Stimulated activated naive B cell treated with anti-CD40 and anti-IgM and Interleukin-4, amounts not matched to agents 10 μg/mL and 1 μg/mL and 100 μg/mL, for 72 hours (primary cell): ENCODE measurements at regions not wholly inside any gene's neighbourhood (a gene's known extent, or its start where the extent isn't known, plus 50 kb on each side); places are given as distances from the start of the nearest gene placed in this dataset.
"Not testable (repeated sequence)": the region's sequence is repeated elsewhere in the genome, so short reads cannot be mapped to it uniquely, and the experiment has no call there.

Experiments
- ATAC-seq, 2 donors: fragments of 150-1000 bp; cut with Tn5 transposase; replicated peaks; 2 replicates each; pipeline ENCODE4 v1.10.0; 2021; ENCODE audit warnings: moderate library complexity in 1 of 2
- DNase-seq: peaks from one replicate; pipeline ENCODE4 v3.0.0; 2021
- H3K27ac Mint-ChIP-seq: one replicate; pipeline ENCODE4 v1.8.0; 2022; ENCODE audit warnings: mild to moderate bottlenecking, mixed read lengths
- H3K27me3 Mint-ChIP-seq, 2 donors: one replicate each; pipeline ENCODE4 v1.8.0; 2022; ENCODE audit warnings: mixed read lengths in 2 of 2
- H3K36me3 Mint-ChIP-seq, 2 donors: one replicate each; pipeline ENCODE4 v1.8.0; 2022; ENCODE audit warnings: mixed read lengths in 2 of 2, mild to moderate bottlenecking in 1 of 2
- H3K4me1 Mint-ChIP-seq, 2 donors: one replicate each; pipeline ENCODE4 v1.8.0; 2022; ENCODE audit warnings: mixed read lengths in 2 of 2, mild to moderate bottlenecking in 1 of 2
- H3K4me3 Mint-ChIP-seq, 2 donors: one replicate each; pipeline ENCODE4 v1.8.0; 2022; ENCODE audit warnings: mild to moderate bottlenecking in 2 of 2, mixed read lengths in 2 of 2, moderate library complexity in 1 of 2
- H3K9me3 Mint-ChIP-seq, 2 donors: one replicate each; pipeline ENCODE4 v1.8.0; 2022; ENCODE audit warnings: mixed read lengths in 2 of 2, mild to moderate bottlenecking in 1 of 2

- H3K27me3 Mint-ChIP-seq, H3K27ac Mint-ChIP-seq, H3K36me3 Mint-ChIP-seq, ATAC-seq, H3K4me3 Mint-ChIP-seq, H3K9me3 Mint-ChIP-seq, H3K4me1 Mint-ChIP-seq, DNase-seq: not testable (repeated sequence)
Measured at GRCh38 chr2:228352980-228353379, 171.5 kb upstream of the SPHKAP start.

- ATAC-seq (no peak), DNase-seq (no peak)
- H3K4me1 Mint-ChIP-seq: no peaks in the 10 kb centered on the region
- H3K36me3 Mint-ChIP-seq: no peaks in the 10 kb centered on the region
- H3K27me3 Mint-ChIP-seq: no peaks in the 10 kb centered on the region
- no peak overlapping the region for H3K4me3 Mint-ChIP-seq
- peaks cover 0 to 4% of the 10 kb centered on the region in 2 donors for H3K9me3 Mint-ChIP-seq
- H3K27ac Mint-ChIP-seq: no peak overlapping the region
Measured at GRCh38 chr2:228352048-228352447, 170.6 kb upstream of the SPHKAP start.

- Mint-ChIP-seq H3K4me1 (no peaks in the 10 kb centered on the region), H3K4me3 (no peak overlapping the region), H3K27me3 (no peaks in the 10 kb centered on the region), H3K36me3 (no peaks in the 10 kb centered on the region), H3K27ac (no peak overlapping the region), H3K9me3 (peaks cover 0 to 4% of the 10 kb centered on the region in 2 donors)
- ATAC-seq (no peak), DNase-seq (no peak)
Measured at GRCh38 chr2:228348516-228349064, 167.1 kb upstream of the SPHKAP start.

GRCh38 chr2:228344531-228344930 is 163.0 kb upstream of the SPHKAP start:
- no peak for ATAC-seq
- Mint-ChIP-seq H3K9me3 (peaks cover 6 to 15% of the 10 kb centered on the region in 2 donors), H3K4me3 (no peak overlapping the region), H3K36me3 (no peaks in the 10 kb centered on the region), H3K27me3 (no peaks in the 10 kb centered on the region), H3K27ac (no peak overlapping the region), H3K4me1 (no peaks in the 10 kb centered on the region)
- DNase-seq: no peak

GRCh38 chr2:228339525-228339924 is 158.0 kb upstream of the SPHKAP start:
- H3K9me3 Mint-ChIP-seq: peaks cover 5 to 15% of the 10 kb centered on the region in 2 donors
- H3K4me3 Mint-ChIP-seq: no peak overlapping the region
- H3K27me3 Mint-ChIP-seq: no peaks in the 10 kb centered on the region
- no peaks in the 10 kb centered on the region for H3K36me3 Mint-ChIP-seq
- DNase-seq (no peak), ATAC-seq (no peak)
- no peak overlapping the region for H3K27ac Mint-ChIP-seq
- H3K4me1 Mint-ChIP-seq: no peaks in the 10 kb centered on the region

- Mint-ChIP-seq H3K4me3 (no peak overlapping the region), H3K36me3 (no peaks in the 10 kb centered on the region), H3K9me3 (peaks cover 3 to 4% of the 10 kb centered on the region in 2 donors), H3K27ac (no peak overlapping the region), H3K27me3 (no peaks in the 10 kb centered on the region), H3K4me1 (no peaks in the 10 kb centered on the region)
- DNase-seq (no peak), ATAC-seq (no peak)
Measured at GRCh38 chr2:228334180-228334579, 152.7 kb upstream of the SPHKAP start.

GRCh38 chr2:228329282-228329681 is 147.8 kb upstream of the SPHKAP start:
- no peak overlapping the region for H3K4me3 Mint-ChIP-seq
- no peaks in the 10 kb centered on the region for H3K36me3 Mint-ChIP-seq
- no peaks in the 10 kb centered on the region for H3K27me3 Mint-ChIP-seq
- peaks cover 14 to 19% of the 10 kb centered on the region in 2 donors for H3K9me3 Mint-ChIP-seq
- H3K4me1 Mint-ChIP-seq: no peaks in the 10 kb centered on the region
- DNase-seq (no peak), ATAC-seq (no peak)
- no peak overlapping the region for H3K27ac Mint-ChIP-seq

GRCh38 chr2:228321015-228321414 is 139.5 kb upstream of the SPHKAP start:
- Mint-ChIP-seq H3K4me3 (no peak overlapping the region), H3K4me1 (no peaks in the 10 kb centered on the region), H3K27ac (no peak overlapping the region), H3K9me3 (peaks cover 0 to 4% of the 10 kb centered on the region in 2 donors), H3K36me3 (no peaks in the 10 kb centered on the region), H3K27me3 (no peaks in the 10 kb centered on the region)
- DNase-seq: no peak
- no peak for ATAC-seq

- ATAC-seq: peak; percentile 39 to 46
- Mint-ChIP-seq H3K27me3 (no peaks in the 10 kb centered on the region), H3K27ac (no peak overlapping the region), H3K4me3 (no peak overlapping the region), H3K9me3 (peaks cover 0 to 1% of the 10 kb centered on the region in 2 donors), H3K36me3 (no peaks in the 10 kb centered on the region), H3K4me1 (no peaks in the 10 kb centered on the region)
- no peak for DNase-seq
Measured at GRCh38 chr2:228318218-228318617, 136.7 kb upstream of the SPHKAP start.

- Mint-ChIP-seq H3K9me3 (peaks cover 0 to 1% of the 10 kb centered on the region in 2 donors), H3K36me3 (no peaks in the 10 kb centered on the region), H3K4me1 (no peaks in the 10 kb centered on the region), H3K4me3 (no peak overlapping the region), H3K27me3 (no peaks in the 10 kb centered on the region), H3K27ac (no peak overlapping the region)
- DNase-seq (no peak), ATAC-seq (no peak)
Measured at GRCh38 chr2:228312172-228312571, 130.7 kb upstream of the SPHKAP start.

- H3K4me1 Mint-ChIP-seq: no peaks in the 10 kb centered on the region
- no peaks in the 10 kb centered on the region for H3K36me3 Mint-ChIP-seq
- no peak overlapping the region for H3K4me3 Mint-ChIP-seq
- no peaks in the 10 kb centered on the region for H3K27me3 Mint-ChIP-seq
- H3K27ac Mint-ChIP-seq: no peak overlapping the region
- ATAC-seq (no peak), DNase-seq (no peak)
- peaks cover 3 to 5% of the 10 kb centered on the region in 2 donors for H3K9me3 Mint-ChIP-seq
Measured at GRCh38 chr2:228303960-228304359, 122.5 kb upstream of the SPHKAP start.

- no peaks in the 10 kb centered on the region for H3K27me3 Mint-ChIP-seq
- peaks cover 0 to 2% of the 10 kb centered on the region in 2 donors for H3K4me1 Mint-ChIP-seq
- no peak for DNase-seq
- no peak overlapping the region for H3K4me3 Mint-ChIP-seq
- ATAC-seq: no peak
- H3K27ac Mint-ChIP-seq: no peak overlapping the region
- no peaks in the 10 kb centered on the region for H3K36me3 Mint-ChIP-seq
- peaks cover 3 to 4% of the 10 kb centered on the region in 2 donors for H3K9me3 Mint-ChIP-seq
Measured at GRCh38 chr2:228283491-228284171, 102.1 kb upstream of the SPHKAP start.

- Mint-ChIP-seq H3K4me1 (peaks cover 0 to 2% of the 10 kb centered on the region in 2 donors), H3K27ac (no peak overlapping the region), H3K9me3 (peaks cover 3 to 4% of the 10 kb centered on the region in 2 donors), H3K4me3 (no peak overlapping the region), H3K27me3 (no peaks in the 10 kb centered on the region), H3K36me3 (no peaks in the 10 kb centered on the region)
- DNase-seq (no peak), ATAC-seq (no peak)
Measured at GRCh38 chr2:228282376-228282775, 100.9 kb upstream of the SPHKAP start.

GRCh38 chr2:228273159-228273558 is 91.7 kb upstream of the SPHKAP start:
- no peak for ATAC-seq
- no peaks in the 10 kb centered on the region for H3K27me3 Mint-ChIP-seq
- H3K36me3 Mint-ChIP-seq: no peaks in the 10 kb centered on the region
- no peak overlapping the region for H3K27ac Mint-ChIP-seq
- no peaks in the 10 kb centered on the region for H3K4me1 Mint-ChIP-seq
- no peak for DNase-seq
- peaks cover 0 to 1% of the 10 kb centered on the region in 2 donors for H3K9me3 Mint-ChIP-seq
- H3K4me3 Mint-ChIP-seq: no peak overlapping the region

- Mint-ChIP-seq H3K36me3 (no peaks in the 10 kb centered on the region), H3K27ac (no peak overlapping the region), H3K27me3 (no peaks in the 10 kb centered on the region), H3K9me3 (peaks cover 4 to 6% of the 10 kb centered on the region in 2 donors), H3K4me3 (no peak overlapping the region), H3K4me1 (no peaks in the 10 kb centered on the region)
- DNase-seq (no peak), ATAC-seq (no peak)
Measured at GRCh38 chr2:228269351-228269750, 87.9 kb upstream of the SPHKAP start.
